ENCODE measurements at regions not wholly inside any gene's neighbourhood (a gene's known extent, or its start where the extent isn't known, plus 50 kb on each side); places are given as distances from the start of the nearest gene placed in this dataset.

- Histone ChIP-seq H3K9ac (ENCODE audit: low read length) (no peak overlapping the region), H4K20me1 (ENCODE audit: insufficient read depth, low read length) (no peaks in the 10 kb centered on the region), H3K27me3 (replicated peaks; ENCODE audit: insufficient read depth, low read length) (no peaks in the 10 kb centered on the region), H3F3A (ENCODE audit: insufficient read depth, low read length) (no peaks in the 10 kb centered on the region; the same call in 1 of the 2 replicates), H3K27ac (ENCODE audit: low read length) (no peak overlapping the region), H3K36me3 (replicated peaks; ENCODE audit: insufficient read depth, low read length) (no peaks in the 10 kb centered on the region), H3K9me3 (replicated peaks; ENCODE audit: insufficient read depth, low read length) (no peaks in the 10 kb centered on the region), H3K4me1 (ENCODE audit: low read length) (no peaks in the 10 kb centered on the region), H3K79me2 (ENCODE audit: low read length) (no peaks in the 10 kb centered on the region), H3K4me2 (ENCODE audit: low read depth, low read length) (no peak overlapping the region), H2AFZ (ENCODE audit: low read length) (no peak overlapping the region), H3K9me2 (replicated peaks; ENCODE audit: insufficient read depth, low read length) (no peaks in the 10 kb centered on the region), H3K4me3 (ENCODE audit: low read length) (no peak overlapping the region)
- DNase-seq = no peak
- TF ChIP-seq EZH2phosphoT487 (IDR thresholded peaks at IDR 0.05; ENCODE audit: low read length) (no peak), EZH2 (optimal IDR thresholded peaks at IDR 0.05; ENCODE audit: low read depth, low read length) (no peak), CTCF (IDR thresholded peaks at IDR 0.05; ENCODE audit: low read length) (no peak)
Observed at GRCh38 chr11:57097149-57097548, 84.6 kb upstream of the LRRC55 start.

GRCh38 chr11:57098191-57098590 lies 83.6 kb upstream of the LRRC55 start:
- no peaks in the 10 kb centered on the region for H3K4me1 ChIP-seq (ENCODE audit: low read length)
- no peaks in the 10 kb centered on the region for H4K20me1 ChIP-seq (ENCODE audit: insufficient read depth, low read length)
- H3K9ac ChIP-seq (ENCODE audit: low read length) = no peak overlapping the region
- no peaks in the 10 kb centered on the region for H3K36me3 ChIP-seq (replicated peaks; ENCODE audit: insufficient read depth, low read length)
- no peaks in the 10 kb centered on the region for H3K9me2 ChIP-seq (replicated peaks; ENCODE audit: insufficient read depth, low read length)
- DNase-seq = no peak
- no peaks in the 10 kb centered on the region for H3K79me2 ChIP-seq (ENCODE audit: low read length)
- no peak overlapping the region for H3K4me2 ChIP-seq (ENCODE audit: low read depth, low read length)
- H3K27ac ChIP-seq (ENCODE audit: low read length) = no peak overlapping the region
- no peak overlapping the region for H2AFZ ChIP-seq (ENCODE audit: low read length)
- no peaks in the 10 kb centered on the region for H3K9me3 ChIP-seq (replicated peaks; ENCODE audit: insufficient read depth, low read length)
- no peak overlapping the region for H3K4me3 ChIP-seq (ENCODE audit: low read length)
- H3F3A ChIP-seq (ENCODE audit: insufficient read depth, low read length) = no peaks in the 10 kb centered on the region; the same call in 1 of the 2 replicates
- TF ChIP-seq CTCF (IDR thresholded peaks at IDR 0.05; ENCODE audit: low read length) = no peak
- no peak for TF ChIP-seq EZH2 (optimal IDR thresholded peaks at IDR 0.05; ENCODE audit: low read depth, low read length)
- TF ChIP-seq EZH2phosphoT487 (IDR thresholded peaks at IDR 0.05; ENCODE audit: low read length) = no peak
- no peaks in the 10 kb centered on the region for H3K27me3 ChIP-seq (replicated peaks; ENCODE audit: insufficient read depth, low read length)

- Histone ChIP-seq H4K20me1 (ENCODE audit: insufficient read depth, low read length) (no peaks in the 10 kb centered on the region), H3K79me2 (ENCODE audit: low read length) (no peaks in the 10 kb centered on the region), H3K9me3 (replicated peaks; ENCODE audit: insufficient read depth, low read length) (no peaks in the 10 kb centered on the region), H3K36me3 (replicated peaks; ENCODE audit: insufficient read depth, low read length) (no peaks in the 10 kb centered on the region), H3K9me2 (replicated peaks; ENCODE audit: insufficient read depth, low read length) (no peaks in the 10 kb centered on the region), H3K9ac (ENCODE audit: low read length) (no peak overlapping the region), H3K27ac (ENCODE audit: low read length) (no peak overlapping the region), H3K4me1 (ENCODE audit: low read length) (no peaks in the 10 kb centered on the region), H3K4me3 (ENCODE audit: low read length) (no peak overlapping the region), H3F3A (ENCODE audit: insufficient read depth, low read length) (no peaks in the 10 kb centered on the region; the same call in 1 of the 2 replicates), H3K4me2 (ENCODE audit: low read depth, low read length) (no peak overlapping the region), H3K27me3 (replicated peaks; ENCODE audit: insufficient read depth, low read length) (no peaks in the 10 kb centered on the region), H2AFZ (ENCODE audit: low read length) (no peak overlapping the region)
- DNase-seq = no peak
- TF ChIP-seq CTCF (IDR thresholded peaks at IDR 0.05; ENCODE audit: low read length) (no peak), EZH2phosphoT487 (IDR thresholded peaks at IDR 0.05; ENCODE audit: low read length) (no peak), EZH2 (optimal IDR thresholded peaks at IDR 0.05; ENCODE audit: low read depth, low read length) (no peak)
Observed at GRCh38 chr11:57100638-57101331, 81.0 kb upstream of the LRRC55 start.

All from MM.1S (cell line).